ENCODE measurements at regions not wholly inside any gene's neighbourhood (a gene's known extent, or its start where the extent isn't known, plus 50 kb on each side); places are given as distances from the start of the nearest gene placed in this dataset.
A peak's percentile ranks its signal among the peaks of the same experiment; 100 is the strongest.

DNA sequence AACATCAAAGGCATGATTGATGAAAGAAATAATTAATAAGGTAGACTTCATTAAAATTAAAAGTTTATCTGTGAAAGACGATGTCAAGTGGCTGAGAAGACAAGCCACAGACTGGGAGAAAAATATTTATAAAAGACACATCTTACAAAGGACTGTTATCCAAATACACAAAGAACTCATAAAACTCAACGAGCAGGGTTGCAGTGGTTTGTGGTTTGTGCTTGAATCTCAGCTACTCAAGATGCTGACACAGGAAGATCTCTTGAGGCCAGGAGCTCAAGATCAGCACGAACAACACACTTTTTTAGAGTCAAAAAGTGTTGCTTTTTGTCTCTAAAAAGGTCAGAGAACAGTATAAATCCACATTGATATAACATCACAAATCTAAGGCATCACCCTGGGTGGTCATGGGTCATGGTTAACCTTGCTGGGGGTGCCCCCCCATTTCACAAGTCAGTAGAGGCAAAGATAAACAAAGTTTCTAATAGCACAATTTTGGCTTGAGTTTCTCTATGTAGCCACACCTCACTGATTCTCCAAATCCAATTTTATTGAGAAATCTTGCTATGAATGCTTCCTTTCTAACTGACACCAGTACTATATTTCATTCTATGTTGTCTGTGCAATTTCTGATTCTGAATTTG, 342.9 kb upstream of the RPS23 start:
- H3K4me1 ChIP-seq (ENCODE audit: insufficient read depth, low read length) = peaks cover 6% of the 10 kb centered on the region
- H2AFZ ChIP-seq (ENCODE audit: low read length) = no peak overlapping the region
- H3K27me3 ChIP-seq (ENCODE audit: insufficient read depth, low read length) = peaks cover 3% of the 10 kb centered on the region
- no peaks in the 10 kb centered on the region for H3K9me3 ChIP-seq (ENCODE audit: low read depth, low read length)
- H3K36me3 ChIP-seq (ENCODE audit: insufficient read depth, low read length) = no peaks in the 10 kb centered on the region
- TF ChIP-seq, protein P1, sequence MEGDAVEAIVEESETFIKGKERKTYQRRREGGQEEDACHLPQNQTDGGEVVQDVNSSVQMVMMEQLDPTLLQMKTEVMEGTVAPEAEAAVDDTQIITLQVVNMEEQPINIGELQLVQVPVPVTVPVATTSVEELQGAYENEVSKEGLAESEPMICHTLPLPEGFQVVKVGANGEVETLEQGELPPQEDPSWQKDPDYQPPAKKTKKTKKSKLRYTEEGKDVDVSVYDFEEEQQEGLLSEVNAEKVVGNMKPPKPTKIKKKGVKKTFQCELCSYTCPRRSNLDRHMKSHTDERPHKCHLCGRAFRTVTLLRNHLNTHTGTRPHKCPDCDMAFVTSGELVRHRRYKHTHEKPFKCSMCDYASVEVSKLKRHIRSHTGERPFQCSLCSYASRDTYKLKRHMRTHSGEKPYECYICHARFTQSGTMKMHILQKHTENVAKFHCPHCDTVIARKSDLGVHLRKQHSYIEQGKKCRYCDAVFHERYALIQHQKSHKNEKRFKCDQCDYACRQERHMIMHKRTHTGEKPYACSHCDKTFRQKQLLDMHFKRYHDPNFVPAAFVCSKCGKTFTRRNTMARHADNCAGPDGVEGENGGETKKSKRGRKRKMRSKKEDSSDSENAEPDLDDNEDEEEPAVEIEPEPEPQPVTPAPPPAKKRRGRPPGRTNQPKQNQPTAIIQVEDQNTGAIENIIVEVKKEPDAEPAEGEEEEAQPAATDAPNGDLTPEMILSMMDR (IDR thresholded peaks at IDR 0.05; ENCODE audit: extremely low read depth, low read depth, low read length) = no peak
- H3K4me2 ChIP-seq (ENCODE audit: insufficient read depth, low read length) = no peak overlapping the region
- DNase-seq (ENCODE audit: insufficient read length, low spot score, missing footprints) = no peak
- H3K79me2 ChIP-seq (ENCODE audit: insufficient read depth, low read length) = no peaks in the 10 kb centered on the region
- no peaks in the 10 kb centered on the region for H4K20me1 ChIP-seq (ENCODE audit: insufficient read depth, low read length)
- H3K4me3 ChIP-seq (ENCODE audit: insufficient read depth, low read length) = no peak overlapping the region
- H3K27ac ChIP-seq (ENCODE audit: low read depth, low read length) = no peak overlapping the region

DNA sequence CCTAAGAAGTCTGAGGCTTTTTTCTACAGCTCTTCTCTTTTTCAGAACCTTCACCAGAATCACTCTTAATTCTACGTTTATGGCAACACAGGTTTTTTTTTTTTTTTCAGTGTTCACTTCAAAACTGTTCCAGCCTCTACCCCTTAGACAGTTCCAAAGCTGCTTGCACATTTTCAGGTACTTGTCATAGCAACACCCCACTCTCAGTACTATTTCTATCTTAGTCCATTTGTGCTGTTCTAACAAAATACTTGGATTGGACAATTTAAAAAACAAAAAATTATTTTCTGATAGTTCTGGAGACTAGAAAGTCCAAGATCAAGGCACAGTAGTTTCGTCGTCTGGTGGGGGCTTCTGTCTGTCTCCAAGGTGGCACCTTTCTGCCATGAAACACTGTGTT, 340.9 kb upstream of the RPS23 start:
- H3K79me2 ChIP-seq (ENCODE audit: insufficient read depth, low read length) = no peaks in the 10 kb centered on the region
- no peak overlapping the region for H2AFZ ChIP-seq (ENCODE audit: low read length)
- no peak overlapping the region for H3K27ac ChIP-seq (ENCODE audit: low read depth, low read length)
- H3K4me3 ChIP-seq (ENCODE audit: insufficient read depth, low read length) = no peak overlapping the region
- H3K27me3 ChIP-seq (ENCODE audit: insufficient read depth, low read length) = peaks cover 3% of the 10 kb centered on the region
- no peaks in the 10 kb centered on the region for H4K20me1 ChIP-seq (ENCODE audit: insufficient read depth, low read length)
- H3K4me1 ChIP-seq (ENCODE audit: insufficient read depth, low read length) = peaks cover 6% of the 10 kb centered on the region
- no peaks in the 10 kb centered on the region for H3K9me3 ChIP-seq (ENCODE audit: low read depth, low read length)
- no peak for DNase-seq (ENCODE audit: insufficient read length, low spot score, missing footprints)
- TF ChIP-seq, protein P1 (IDR thresholded peaks at IDR 0.05; ENCODE audit: extremely low read depth, low read depth, low read length) = no peak
- no peak overlapping the region for H3K4me2 ChIP-seq (ENCODE audit: insufficient read depth, low read length)
- H3K36me3 ChIP-seq (ENCODE audit: insufficient read depth, low read length) = no peaks in the 10 kb centered on the region

DNA sequence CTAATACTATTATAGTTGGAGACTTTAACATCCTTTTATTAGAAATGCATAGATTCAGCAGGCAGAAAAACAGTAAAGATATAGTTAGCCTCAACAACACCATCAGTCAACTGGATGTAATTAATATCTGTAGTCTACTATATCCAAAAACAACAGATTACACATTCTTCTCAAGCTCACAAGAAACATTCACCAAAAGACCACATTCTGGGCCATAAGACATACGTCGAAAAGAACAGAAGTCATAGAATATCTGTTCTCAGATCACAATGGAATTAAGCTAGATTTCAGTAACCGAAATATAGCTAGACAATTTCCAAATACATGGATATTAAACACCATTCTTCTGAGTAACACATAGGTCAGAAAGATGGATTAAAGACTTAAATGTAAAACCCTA, 336.6 kb upstream of the RPS23 start:
- Histone ChIP-seq H3K79me2 (ENCODE audit: insufficient read depth, low read length) (no peaks in the 10 kb centered on the region), H3K9me3 (ENCODE audit: low read depth, low read length) (no peaks in the 10 kb centered on the region), H3K4me2 (ENCODE audit: insufficient read depth, low read length) (no peak overlapping the region), H3K27ac (ENCODE audit: low read depth, low read length) (no peak overlapping the region), H3K4me1 (ENCODE audit: insufficient read depth, low read length) (no peaks in the 10 kb centered on the region), H3K36me3 (ENCODE audit: insufficient read depth, low read length) (no peaks in the 10 kb centered on the region), H3K27me3 (ENCODE audit: insufficient read depth, low read length) (peaks cover 3% of the 10 kb centered on the region), H3K4me3 (ENCODE audit: insufficient read depth, low read length) (no peak overlapping the region), H2AFZ (ENCODE audit: low read length) (no peak overlapping the region), H4K20me1 (ENCODE audit: insufficient read depth, low read length) (no peaks in the 10 kb centered on the region)
- TF ChIP-seq, protein P1 (IDR thresholded peaks at IDR 0.05; ENCODE audit: extremely low read depth, low read depth, low read length) = no peak
- DNase-seq (ENCODE audit: insufficient read length, low spot score, missing footprints) = peak; percentile 36

DNA sequence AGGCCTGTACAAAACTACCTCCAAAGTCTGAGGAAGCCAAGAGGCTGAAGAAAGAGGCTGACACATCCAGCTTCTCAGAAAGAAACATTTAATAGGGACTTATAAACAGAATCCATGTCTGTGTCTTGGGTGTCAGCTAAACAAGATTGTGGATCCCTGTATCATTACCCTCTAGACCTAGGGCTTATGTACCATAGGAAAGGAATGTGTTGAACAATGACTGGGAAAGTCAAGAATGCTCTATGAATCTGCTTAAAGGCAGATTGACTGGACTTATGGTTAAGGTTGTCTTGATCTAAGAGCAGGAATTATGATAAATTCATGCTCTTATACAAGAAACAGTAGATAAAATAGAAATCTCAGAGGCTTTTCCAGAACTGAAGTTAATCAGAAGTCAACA, 335.7 kb upstream of the RPS23 start:
- Histone ChIP-seq H3K4me1 (ENCODE audit: insufficient read depth, low read length) (no peaks in the 10 kb centered on the region), H3K27ac (ENCODE audit: low read depth, low read length) (no peak overlapping the region), H3K4me3 (ENCODE audit: insufficient read depth, low read length) (no peak overlapping the region), H3K36me3 (ENCODE audit: insufficient read depth, low read length) (no peaks in the 10 kb centered on the region), H2AFZ (ENCODE audit: low read length) (no peak overlapping the region), H4K20me1 (ENCODE audit: insufficient read depth, low read length) (no peaks in the 10 kb centered on the region), H3K79me2 (ENCODE audit: insufficient read depth, low read length) (no peaks in the 10 kb centered on the region), H3K4me2 (ENCODE audit: insufficient read depth, low read length) (no peak overlapping the region), H3K27me3 (ENCODE audit: insufficient read depth, low read length) (no peaks in the 10 kb centered on the region), H3K9me3 (ENCODE audit: low read depth, low read length) (no peaks in the 10 kb centered on the region)
- TF ChIP-seq, protein P1 (IDR thresholded peaks at IDR 0.05; ENCODE audit: extremely low read depth, low read depth, low read length) = no peak
- DNase-seq (ENCODE audit: insufficient read length, low spot score, missing footprints) = peak; percentile 68
